CD14-positive monocyte (primary cell): ENCODE measurements at regions not wholly inside any gene's neighbourhood (a gene's known extent, or its start where the extent isn't known, plus 50 kb on each side); places are given as distances from the start of the nearest gene placed in this dataset.

Experiments
- DNase-seq, 3 donors: peaks; one replicate each; pipeline ENCODE4 v3.0.0-alpha.2; 2011 to 2022
- H2AFZ ChIP-seq: 2 replicates; pipeline ENCODE4 v1.6.0; 2012; ENCODE audit warnings: mild to moderate bottlenecking, low read depth, low read length, inconsistent platforms; ENCODE audit not compliant: insufficient read depth, poor library complexity, severe bottlenecking
- H3K27ac ChIP-seq, 2 donors: 1 replicate in 1 of 2; 2 replicates in 1 of 2; pipeline ENCODE4 v1.5.1; 2012 to 2013; ENCODE audit warnings: low read length in 2 of 2, control low read depth in 1 of 2, inconsistent platforms in 1 of 2, low read depth in 1 of 2, mild to moderate bottlenecking in 1 of 2
- H3K27me3 ChIP-seq, 2 donors: one replicate each; pipeline versions ENCODE4 v1.6.0 to v1.6.1; 2011 to 2013; ENCODE audit warnings: low read length in 2 of 2; ENCODE audit not compliant: control insufficient read depth in 2 of 2, insufficient read depth in 2 of 2
- H3K36me3 ChIP-seq, 2 donors: replicated peaks in 1 of 2; 1 replicate in 1 of 2; 2 replicates in 1 of 2; pipeline versions ENCODE4 v1.5.1 to v1.6.1; 2012 to 2013; ENCODE audit warnings: low read length in 2 of 2, control low read depth in 1 of 2, inconsistent platforms in 1 of 2, mild to moderate bottlenecking in 1 of 2; ENCODE audit not compliant: insufficient read depth in 2 of 2, control insufficient read depth in 1 of 2
- H3K4me1 ChIP-seq, 2 donors: 1 replicate in 1 of 2; 2 replicates in 1 of 2; pipeline versions ENCODE4 v1.5.1 to v1.6.1; 2012 to 2013; ENCODE audit warnings: low read length in 2 of 2, control low read depth in 1 of 2, inconsistent platforms in 1 of 2, mild to moderate bottlenecking in 1 of 2, moderate library complexity in 1 of 2; ENCODE audit not compliant: insufficient read depth in 2 of 2, control insufficient read depth in 1 of 2
- H3K4me2 ChIP-seq: replicated peaks from 2 replicates; pipeline ENCODE3; 2012; ENCODE audit warnings: low read length, moderate library complexity, mild to moderate bottlenecking; ENCODE audit not compliant: poor library complexity, severe bottlenecking; ENCODE audit errors: extremely low read depth
- H3K4me3 ChIP-seq, 3 experiments: fragments of 200-600 bp in 1 of 3; sonication (generic) in 1 of 3; replicated peaks in 1 of 3; 1 replicate in 2 of 3; 2 replicates in 1 of 3; pipeline ENCODE4 v1.5.1; 2011 to 2013; ENCODE audit warnings: low read length in 3 of 3, mild to moderate bottlenecking in 3 of 3, control low read depth in 2 of 3, low read depth in 2 of 3, inconsistent platforms in 1 of 3, moderate library complexity in 1 of 3
- H3K79me2 ChIP-seq: 2 replicates; pipeline ENCODE4 v1.6.0; 2012; ENCODE audit warnings: mild to moderate bottlenecking, control low read depth, inconsistent platforms, low read length, moderate library complexity; ENCODE audit not compliant: insufficient read depth
- H3K9ac ChIP-seq: 2 replicates; pipeline ENCODE4 v1.6.0; 2017; ENCODE audit warnings: low read length, mild to moderate bottlenecking; ENCODE audit not compliant: insufficient read depth, poor library complexity, severe bottlenecking
- H3K9me3 ChIP-seq, 2 donors: replicated peaks in 1 of 2; 1 replicate in 1 of 2; 2 replicates in 1 of 2; pipeline versions ENCODE4 v1.5.1 to v1.6.1; 2012 to 2013; ENCODE audit warnings: low read length in 2 of 2, control low read depth in 1 of 2; ENCODE audit not compliant: control insufficient read depth in 1 of 2, insufficient read depth in 1 of 2
- H4K20me1 ChIP-seq: 2 replicates; pipeline ENCODE4 v1.6.0; 2012; ENCODE audit warnings: mild to moderate bottlenecking, low read length, control low read depth, moderate library complexity; ENCODE audit not compliant: insufficient read depth
- H3K27ac Mint-ChIP-seq, 7 donors: one replicate each; pipeline ENCODE4 v1.8.0; 2020; ENCODE audit warnings: mild to moderate bottlenecking in 7 of 7, mixed read lengths in 7 of 7, moderate library complexity in 6 of 7, inconsistent platforms in 2 of 7
- H3K27me3 Mint-ChIP-seq, 3 donors: one replicate each; pipeline ENCODE4 v1.8.0; 2021 to 2022; ENCODE audit warnings: low read depth in 3 of 3, mild to moderate bottlenecking in 3 of 3, mixed read lengths in 3 of 3, moderate library complexity in 3 of 3, inconsistent platforms in 1 of 3
- H3K36me3 Mint-ChIP-seq, 2 donors: one replicate each; pipeline ENCODE4 v1.8.0; 2020; ENCODE audit warnings: mixed read lengths in 2 of 2, inconsistent platforms in 1 of 2, mild to moderate bottlenecking in 1 of 2
- H3K4me1 Mint-ChIP-seq: one replicate; pipeline ENCODE4 v1.8.0; 2020; ENCODE audit warnings: mild to moderate bottlenecking, mixed read lengths
- H3K4me3 Mint-ChIP-seq, 2 donors: one replicate each; pipeline ENCODE4 v1.8.0; 2020; ENCODE audit warnings: mild to moderate bottlenecking in 2 of 2, mixed read lengths in 2 of 2, moderate library complexity in 1 of 2
- H3K9me3 Mint-ChIP-seq, 7 donors: one replicate each; pipeline ENCODE4 v1.8.0; 2020 to 2022; ENCODE audit warnings: mixed read lengths in 7 of 7, mild to moderate bottlenecking in 6 of 7, moderate library complexity in 6 of 7, inconsistent platforms in 2 of 7
- WGBS: methylation state at CpG from one replicate; pipeline ENCODE4 v1.1.5; 2013; ENCODE audit warnings: missing lambda C conversion rate; ENCODE audit not compliant: insufficient coverage; 5-methylcytosine and 5-hydroxymethylcytosine counted together
- intact Hi-C, 2 donors: fragments of 100-400 bp; cut with micrococcal nuclease; formaldehyde crosslinking; loops; one replicate each; pipeline versions ENCODE4 v1.15.0 to v1.15.1; 2023
- TF ChIP-seq, protein P1 (sequence below): fragments of 200-600 bp; IDR thresholded peaks from one replicate; pipeline ENCODE4 v1.8.0; 2022; ENCODE audit warnings: antibody characterized with exemption, mild to moderate bottlenecking

DNA sequence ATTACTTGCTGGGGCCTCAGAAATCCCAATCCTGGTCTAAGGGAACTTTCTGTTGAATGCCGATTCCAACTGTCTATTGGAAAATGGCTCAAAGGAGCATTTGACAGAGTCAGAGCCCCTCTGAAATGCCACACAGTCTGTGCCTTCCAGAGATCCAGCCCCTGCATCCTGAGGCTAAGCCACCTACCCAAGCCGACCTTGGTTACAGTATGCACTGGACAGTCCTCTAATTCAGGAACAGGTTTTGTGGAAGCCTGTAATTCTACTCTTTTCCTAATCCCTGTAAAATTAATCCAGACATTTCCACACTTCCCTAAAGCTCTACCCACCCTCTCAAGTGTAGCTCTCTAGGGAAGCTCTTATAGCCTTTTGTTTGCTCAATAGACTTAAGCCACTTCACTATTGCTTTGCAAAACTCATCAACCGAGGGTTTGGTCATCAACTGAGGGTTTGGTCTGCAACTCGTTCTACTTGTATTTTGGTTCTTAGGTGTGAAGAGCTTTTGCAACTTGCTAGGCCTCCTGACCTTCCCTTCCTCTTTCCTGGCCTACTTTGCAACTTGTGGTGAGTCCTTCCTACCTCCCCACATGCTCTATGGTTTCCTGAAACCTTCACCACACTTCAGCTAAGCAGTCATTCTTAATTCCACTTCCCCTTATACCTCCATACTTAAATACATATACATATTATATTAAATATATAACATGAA, 364.8 kb downstream of the SFMBT2 start:
- Histone ChIP-seq H3K36me3 (no peaks in the 10 kb centered on the region), H3K27me3 (no peaks in the 10 kb centered on the region), H3K79me2 (no peaks in the 10 kb centered on the region), H3K9ac (no peak overlapping the region), H3K4me2 (peak overlapping the region; percentile 14), H3K27ac (peak overlapping the region in 1 of 2 donors; percentile 38), H3K4me1 (peaks cover 38 to 47% of the 10 kb centered on the region in 2 donors), H3K9me3 (peaks cover 16 to 28% of the 10 kb centered on the region in 2 donors), H3K4me3 (peak overlapping the region in 1 of 3 experiments; percentile 34), H2AFZ (no peak overlapping the region), H4K20me1 (no peaks in the 10 kb centered on the region)
- peaks cover 0 to 7% of the 10 kb centered on the region in 2 donors for H3K36me3 Mint-ChIP-seq
- H3K27ac Mint-ChIP-seq = peak overlapping the region in 6 of 7 donors; percentile 23 to 90 (median 62)
- intact Hi-C loops = no loop called here
- TF ChIP-seq, protein P1, sequence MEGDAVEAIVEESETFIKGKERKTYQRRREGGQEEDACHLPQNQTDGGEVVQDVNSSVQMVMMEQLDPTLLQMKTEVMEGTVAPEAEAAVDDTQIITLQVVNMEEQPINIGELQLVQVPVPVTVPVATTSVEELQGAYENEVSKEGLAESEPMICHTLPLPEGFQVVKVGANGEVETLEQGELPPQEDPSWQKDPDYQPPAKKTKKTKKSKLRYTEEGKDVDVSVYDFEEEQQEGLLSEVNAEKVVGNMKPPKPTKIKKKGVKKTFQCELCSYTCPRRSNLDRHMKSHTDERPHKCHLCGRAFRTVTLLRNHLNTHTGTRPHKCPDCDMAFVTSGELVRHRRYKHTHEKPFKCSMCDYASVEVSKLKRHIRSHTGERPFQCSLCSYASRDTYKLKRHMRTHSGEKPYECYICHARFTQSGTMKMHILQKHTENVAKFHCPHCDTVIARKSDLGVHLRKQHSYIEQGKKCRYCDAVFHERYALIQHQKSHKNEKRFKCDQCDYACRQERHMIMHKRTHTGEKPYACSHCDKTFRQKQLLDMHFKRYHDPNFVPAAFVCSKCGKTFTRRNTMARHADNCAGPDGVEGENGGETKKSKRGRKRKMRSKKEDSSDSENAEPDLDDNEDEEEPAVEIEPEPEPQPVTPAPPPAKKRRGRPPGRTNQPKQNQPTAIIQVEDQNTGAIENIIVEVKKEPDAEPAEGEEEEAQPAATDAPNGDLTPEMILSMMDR = no peak
- peaks cover 12 to 40% (median 34%) of the 10 kb centered on the region in 7 donors for H3K9me3 Mint-ChIP-seq
- WGBS = 50% methylated on average over 2 of the region's 4 CpGs
- peaks cover 45% of the 10 kb centered on the region for H3K4me1 Mint-ChIP-seq
- DNase-seq = peak; percentile 65 to 75 (median 69)
- H3K4me3 Mint-ChIP-seq = peak overlapping the region in 1 of 2 donors; percentile 13
- H3K27me3 Mint-ChIP-seq = peaks cover 0 to 6% (median 1%) of the 10 kb centered on the region in 3 donors

- Histone ChIP-seq H3K27ac (no peak overlapping the region), H3K36me3 (no peaks in the 10 kb centered on the region), H3K4me3 (no peak overlapping the region), H3K79me2 (no peaks in the 10 kb centered on the region), H3K9ac (no peak overlapping the region), H3K9me3 (peaks cover 0 to 9% of the 10 kb centered on the region in 2 donors), H3K27me3 (no peaks in the 10 kb centered on the region), H3K4me2 (no peak overlapping the region), H3K4me1 (peaks cover 38 to 51% of the 10 kb centered on the region in 2 donors), H2AFZ (no peak overlapping the region), H4K20me1 (no peaks in the 10 kb centered on the region)
- peaks cover 3 to 16% (median 10%) of the 10 kb centered on the region in 7 donors for H3K9me3 Mint-ChIP-seq
- H3K27ac Mint-ChIP-seq = no peak overlapping the region
- intact Hi-C loops = no loop called here
- TF ChIP-seq, protein P1 = no peak
- peaks cover 53% of the 10 kb centered on the region for H3K4me1 Mint-ChIP-seq
- H3K27me3 Mint-ChIP-seq = peaks cover 0 to 6% (median 1%) of the 10 kb centered on the region in 3 donors
- H3K4me3 Mint-ChIP-seq = no peak overlapping the region
- WGBS = 50% methylated on average over 3 of the region's 3 CpGs
- DNase-seq = no peak
- H3K36me3 Mint-ChIP-seq = peaks cover 0 to 4% of the 10 kb centered on the region in 2 donors
Measured at GRCh38 chr10:7043055-7043653, 367.7 kb downstream of the SFMBT2 start.
